Adrenal gland (tissue), 5 donors: ENCODE measurements at regions not wholly inside any gene's neighbourhood (a gene's known extent, or its start where the extent isn't known, plus 50 kb on each side); places are given as distances from the start of the nearest gene placed in this dataset.

Source experiments
- CTCF ChIP-seq, 6 experiments: fragments of 450-650 bp in 4 of 6; fragments of 200-600 bp in 2 of 6; sonication (generic) in 1 of 6; IDR thresholded peaks; 1 replicate in 5 of 6; 2 replicates in 1 of 6; pipeline versions ENCODE4 v1.5.1 to v1.8.0; 2016 to 2021; ENCODE audit warnings: antibody characterized with exemption in 6 of 6, mild to moderate bottlenecking in 2 of 6, moderate library complexity in 1 of 6
- POLR2A ChIP-seq, 2 donors: fragments of 450-650 bp; IDR thresholded peaks; one replicate each; pipeline ENCODE4 v1.6.1; 2017; ENCODE audit warnings: antibody characterized with exemption in 2 of 2, mild to moderate bottlenecking in 2 of 2, moderate library complexity in 1 of 2
- donor health status: DM: no; HTN: no; CAD: no.

- no peak for TF ChIP-seq CTCF (IDR thresholded peaks at IDR 0.05)
- no peak for TF ChIP-seq POLR2A (IDR thresholded peaks at IDR 0.05)
Measured at GRCh38 chr2:107700073-107700472, 126.6 kb upstream of the RGPD4 start.
